Transverse colon (tissue), 4 donors: ENCODE measurements at regions not wholly inside any gene's neighbourhood (a gene's known extent, or its start where the extent isn't known, plus 50 kb on each side); places are given as distances from the start of the nearest gene placed in this dataset.

ENCODE experiments used
- DNase-seq: peaks from one replicate; pipeline ENCODE4 v3.0.0-alpha.2; 2019
- H3K27ac ChIP-seq, 4 donors: fragments of 200-600 bp; sonication (generic); 2 replicates each; pipeline ENCODE4 v1.5.1; 2016 to 2018; ENCODE audit warnings: inconsistent platforms in 4 of 4
- H3K27me3 ChIP-seq: fragments of 200-600 bp; sonication (generic); 2 replicates; pipeline ENCODE4 v1.5.1; 2017; ENCODE audit warnings: inconsistent platforms
- H3K36me3 ChIP-seq, 4 donors: fragments of 200-600 bp; sonication (generic); 2 replicates each; pipeline ENCODE4 v1.5.1; 2017 to 2019; ENCODE audit warnings: inconsistent platforms in 4 of 4
- H3K4me1 ChIP-seq, 4 donors: fragments of 200-600 bp; sonication (generic); 2 replicates each; pipeline ENCODE4 v1.5.1; 2017 to 2020; ENCODE audit warnings: inconsistent platforms in 4 of 4
- H3K4me3 ChIP-seq, 4 donors: fragments of 200-600 bp; sonication (generic); 1 replicate in 1 of 4; 2 replicates in 3 of 4; pipeline versions ENCODE4 v1.5.1 to v1.6.1; 2017 to 2019; ENCODE audit warnings: inconsistent platforms in 4 of 4
- H3K9me3 ChIP-seq, 2 donors: fragments of 200-600 bp; sonication (generic); 2 replicates each; pipeline ENCODE4 v1.5.1; 2017 to 2019; ENCODE audit warnings: inconsistent platforms in 2 of 2
- CTCF ChIP-seq, 5 experiments: fragments of 200-600 bp in 3 of 5; fragments of 450-650 bp in 2 of 5; sonication (generic) in 3 of 5; IDR thresholded peaks; 1 replicate in 2 of 5; 2 replicates in 3 of 5; pipeline ENCODE4 v1.5.1; 2016 to 2017; ENCODE audit warnings: antibody characterized with exemption in 5 of 5, inconsistent platforms in 3 of 5, mild to moderate bottlenecking in 2 of 5, moderate library complexity in 1 of 5
- EP300 ChIP-seq: sonication (generic); formaldehyde crosslinking; IDR thresholded peaks from one replicate; pipeline ENCODE4 v1.6.1; 2017; ENCODE audit warnings: antibody characterized with exemption, low read depth
- POLR2A ChIP-seq: fragments of 450-650 bp; IDR thresholded peaks from one replicate; pipeline ENCODE4 v1.6.1; 2016; ENCODE audit warnings: antibody characterized with exemption, mild to moderate bottlenecking, moderate library complexity
- POLR2AphosphoS5 ChIP-seq, 3 donors: sonication (generic); formaldehyde crosslinking; IDR thresholded peaks; one replicate each; pipeline ENCODE4 v1.6.1; 2016; ENCODE audit warnings: antibody characterized with exemption in 3 of 3
- WGBS, 2 donors: methylation state at CpG; one replicate each; pipeline ENCODE4 v1.1.5; 2018; ENCODE audit warnings: low coverage in 1 of 2; 5-methylcytosine and 5-hydroxymethylcytosine counted together
- in situ Hi-C, 4 donors: fragments of 200-750 bp; cut with MboI; loops; one replicate each; pipeline versions ENCODE4 v1.15.0 to v1.15.1; 2017; ENCODE audit warnings: low sequenced_read_pairs in 3 of 4, low pct_ligation_motif_present in 1 of 4, low pct_unique_long_range_greater_than_20kb in 1 of 4
- intact Hi-C: fragments of 100-400 bp; cut with DNase I; formaldehyde crosslinking; loops from one replicate; pipeline ENCODE4 v1.15.1; 2023; ENCODE audit warnings: low total_unique reads

DNA sequence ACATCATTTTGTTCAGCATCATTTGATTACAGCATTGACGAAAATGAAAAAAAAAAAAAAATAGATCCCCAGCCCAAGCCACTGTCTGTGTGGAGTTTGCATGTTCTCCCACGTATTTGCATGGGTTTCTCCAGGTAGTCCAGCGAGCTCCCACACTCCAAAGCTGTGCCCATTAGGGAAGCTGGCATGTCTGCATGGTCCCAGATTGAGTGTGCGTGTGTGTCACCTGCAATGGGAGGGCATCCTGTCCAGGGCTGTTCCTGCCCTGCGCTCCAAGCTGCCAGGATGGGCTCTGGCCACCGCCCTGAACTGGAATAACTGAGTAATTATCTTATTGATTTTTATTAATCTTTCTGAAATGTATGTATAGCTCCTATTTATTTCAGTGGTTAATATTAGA lies 88.6 kb downstream of the KLF12 start:
- DNase-seq: no peak
- Histone ChIP-seq H3K4me3 (no peak overlapping the region), H3K36me3 (no peaks in the 10 kb centered on the region), H3K27ac (no peak overlapping the region), H3K4me1 (peaks cover 5 to 23% (median 8%) of the 10 kb centered on the region in 4 donors), H3K27me3 (no peaks in the 10 kb centered on the region), H3K9me3 (no peaks in the 10 kb centered on the region)
- no peak for TF ChIP-seq EP300
- TF ChIP-seq POLR2AphosphoS5 (IDR thresholded peaks at IDR 0.05): no peak
- TF ChIP-seq POLR2A: no peak
- no peak for TF ChIP-seq CTCF (IDR thresholded peaks at IDR 0.05)
- intact Hi-C loops: no loop called here
- WGBS, 2 donors: 94 to 100% methylated on average over 2 to 6 of the region's 6 CpGs
- in situ Hi-C loops: no loop called here

DNA sequence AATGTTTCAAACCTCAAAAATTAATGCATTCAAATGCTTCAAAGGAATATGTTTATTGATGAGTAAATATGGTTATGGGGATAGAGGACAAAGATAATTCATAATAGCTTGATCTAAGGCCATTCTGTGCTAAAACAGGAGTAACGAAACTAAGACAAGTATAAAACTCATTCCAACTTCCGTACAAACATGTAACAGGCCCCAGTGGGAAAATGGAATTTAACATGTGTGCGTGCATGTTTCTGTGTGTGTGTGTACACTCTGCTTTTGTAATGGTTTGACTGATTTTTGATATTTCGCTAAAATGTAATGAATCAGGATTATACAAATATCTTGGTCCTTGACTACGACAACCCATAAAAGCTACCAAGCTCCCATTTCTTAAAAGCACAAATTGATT lies 91.0 kb downstream of the KLF12 start:
- Histone ChIP-seq H3K4me3 (no peak overlapping the region), H3K27me3 (no peaks in the 10 kb centered on the region), H3K27ac (no peak overlapping the region), H3K9me3 (no peaks in the 10 kb centered on the region), H3K4me1 (peaks cover 4 to 14% (median 8%) of the 10 kb centered on the region in 4 donors), H3K36me3 (no peaks in the 10 kb centered on the region)
- DNase-seq: no peak
- 77% methylated on average over 5 of the region's 5 CpGs for WGBS, 2 donors
- intact Hi-C loops: no loop called here
- in situ Hi-C loops: no loop called here
- no peak for TF ChIP-seq CTCF (IDR thresholded peaks at IDR 0.05)
- no peak for TF ChIP-seq POLR2A
- no peak for TF ChIP-seq EP300
- TF ChIP-seq POLR2AphosphoS5 (IDR thresholded peaks at IDR 0.05): no peak

GRCh38 chr13:74040200-74040599 lies 94.0 kb downstream of the KLF12 start:
- no peaks in the 10 kb centered on the region for H3K36me3 ChIP-seq
- in situ Hi-C loops (no loop called here), intact Hi-C loops (no loop called here)
- H3K27me3 ChIP-seq: no peaks in the 10 kb centered on the region
- no peaks in the 10 kb centered on the region for H3K4me1 ChIP-seq
- H3K27ac ChIP-seq: no peak overlapping the region
- DNase-seq: peak; percentile 41
- no peaks in the 10 kb centered on the region for H3K9me3 ChIP-seq
- TF ChIP-seq CTCF (IDR thresholded peaks at IDR 0.05) (peak; percentile 27 to 61 (median 46)), POLR2A (no peak)
- WGBS, 2 donors: 65 to 82% methylated on average over 3 to 4 of the region's 4 CpGs
- H3K4me3 ChIP-seq: no peak overlapping the region

- no peak overlapping the region for H3K27ac ChIP-seq
- H3K36me3 ChIP-seq: no peaks in the 10 kb centered on the region
- no peaks in the 10 kb centered on the region for H3K4me1 ChIP-seq
- no peaks in the 10 kb centered on the region for H3K27me3 ChIP-seq
- DNase-seq: no peak
- no peaks in the 10 kb centered on the region for H3K9me3 ChIP-seq
- in situ Hi-C loops: no loop called here
- TF ChIP-seq POLR2A (no peak), CTCF (IDR thresholded peaks at IDR 0.05) (no peak)
- 91 to 98% methylated on average over 3 of the region's 3 CpGs for WGBS, 2 donors
- no peak overlapping the region for H3K4me3 ChIP-seq
- intact Hi-C loops: no loop called here
Observed at GRCh38 chr13:74039667-74040066, 94.5 kb downstream of the KLF12 start.
